Liver (tissue), 8 donors: ENCODE measurements at regions not wholly inside any gene's neighbourhood (a gene's known extent, or its start where the extent isn't known, plus 50 kb on each side); places are given as distances from the start of the nearest gene placed in this dataset.

Experiments used
- DNase-seq: peaks from one replicate; pipeline ENCODE4 v3.0.0-alpha.2; 2017; ENCODE audit warnings: low spot score
- H3K27ac ChIP-seq, 2 donors: one replicate each; pipeline ENCODE4 v1.7.0; 2013; ENCODE audit warnings: inconsistent platforms in 2 of 2, low read length in 2 of 2, control low read depth in 1 of 2, low read depth in 1 of 2, mild to moderate bottlenecking in 1 of 2
- H3K27me3 ChIP-seq, 4 donors: one replicate each; pipeline versions ENCODE4 v1.6.1 to v1.7.0; 2013; ENCODE audit warnings: low read length in 3 of 4, inconsistent platforms in 1 of 4, mild to moderate bottlenecking in 1 of 4, moderate library complexity in 1 of 4; ENCODE audit not compliant: control insufficient read depth in 4 of 4, insufficient read depth in 4 of 4
- H3K36me3 ChIP-seq, 4 donors: one replicate each; pipeline versions ENCODE4 v1.6.1 to v1.7.0; 2013; ENCODE audit warnings: low read length in 3 of 4, mild to moderate bottlenecking in 3 of 4, low read depth in 1 of 4, moderate library complexity in 1 of 4; ENCODE audit not compliant: control insufficient read depth in 4 of 4, insufficient read depth in 3 of 4
- H3K4me1 ChIP-seq, 4 donors: one replicate each; pipeline versions ENCODE4 v1.6.1 to v1.7.0; 2013; ENCODE audit warnings: low read length in 3 of 4, mild to moderate bottlenecking in 3 of 4, moderate library complexity in 1 of 4; ENCODE audit not compliant: control insufficient read depth in 4 of 4, insufficient read depth in 4 of 4
- H3K4me3 ChIP-seq, 3 donors: one replicate each; pipeline versions ENCODE4 v1.6.1 to v1.7.0; 2013; ENCODE audit warnings: low read length in 3 of 3, control low read depth in 1 of 3, low read depth in 1 of 3, mild to moderate bottlenecking in 1 of 3
- H3K9ac ChIP-seq, 2 donors: one replicate each; pipeline ENCODE4 v1.7.0; 2013; ENCODE audit warnings: low read length in 2 of 2, mild to moderate bottlenecking in 2 of 2, moderate library complexity in 2 of 2, control low read depth in 1 of 2, low read depth in 1 of 2
- H3K9me3 ChIP-seq, 4 donors: one replicate each; pipeline versions ENCODE4 v1.6.1 to v1.7.0; 2013; ENCODE audit warnings: low read length in 3 of 4; ENCODE audit not compliant: control insufficient read depth in 4 of 4
- ATF3 ChIP-seq: IDR thresholded peaks from 2 replicates; pipeline ENCODE4 v1.6.1; 2016; ENCODE audit warnings: antibody characterized with exemption
- CTCF ChIP-seq: fragments of 150-350 bp; IDR thresholded peaks from 2 replicates; pipeline ENCODE4 v1.5.1; 2017; ENCODE audit warnings: improper control_type of control experiment, low read depth, low read length; ENCODE audit not compliant: missing input control
- EGR1 ChIP-seq, 2 donors: IDR thresholded peaks; 2 replicates each; pipeline ENCODE4 v1.6.1; 2016 to 2018; ENCODE audit warnings: antibody characterized with exemption in 2 of 2, low read depth in 2 of 2
- FOXA1 ChIP-seq: IDR thresholded peaks from 2 replicates; pipeline ENCODE4 v1.6.1; 2016; ENCODE audit warnings: antibody characterized with exemption
- FOXA2 ChIP-seq: IDR thresholded peaks from 2 replicates; pipeline ENCODE4 v1.6.1; 2016; ENCODE audit warnings: antibody characterized with exemption
- GABPA ChIP-seq, 2 donors: IDR thresholded peaks in 1 of 2; conservative IDR thresholded peaks in 1 of 2; 2 replicates each; pipeline ENCODE4 v1.6.1; 2016; ENCODE audit warnings: antibody characterized with exemption in 2 of 2, mild to moderate bottlenecking in 1 of 2, moderate library complexity in 1 of 2
- HNF4G ChIP-seq: IDR thresholded peaks from 2 replicates; pipeline ENCODE4 v1.6.1; 2016; ENCODE audit warnings: antibody characterized with exemption
- JUND ChIP-seq, 2 donors: IDR thresholded peaks; 2 replicates each; pipeline ENCODE4 v1.6.1; 2016; ENCODE audit warnings: antibody characterized with exemption in 2 of 2
- MAX ChIP-seq: IDR thresholded peaks from 2 replicates; pipeline ENCODE4 v1.6.1; 2016; ENCODE audit warnings: antibody characterized with exemption
- REST ChIP-seq: IDR thresholded peaks from 2 replicates; pipeline ENCODE4 v1.6.1; 2016; ENCODE audit warnings: antibody characterized with exemption, mild to moderate bottlenecking
- RXRA ChIP-seq, 2 donors: IDR thresholded peaks; 2 replicates each; pipeline ENCODE4 v1.6.1; 2017 to 2018; ENCODE audit warnings: antibody characterized with exemption in 2 of 2, mild to moderate bottlenecking in 1 of 2
- SP1 ChIP-seq: IDR thresholded peaks from 2 replicates; pipeline ENCODE4 v1.6.1; 2018; ENCODE audit warnings: antibody characterized with exemption, mild to moderate bottlenecking
- TAF1 ChIP-seq: conservative IDR thresholded peaks from 2 replicates; pipeline ENCODE4 v1.6.1; 2016; ENCODE audit warnings: antibody characterized with exemption, mild to moderate bottlenecking
- YY1 ChIP-seq: IDR thresholded peaks from 2 replicates; pipeline ENCODE4 v1.6.1; 2016; ENCODE audit warnings: antibody characterized with exemption, mild to moderate bottlenecking
- ZBTB33 ChIP-seq: IDR thresholded peaks from 2 replicates; pipeline ENCODE4 v1.6.1; 2016; ENCODE audit warnings: antibody characterized with exemption
- WGBS: extraction: QIAGEN DNeasy Blood & Tissue Kit; methylation state at CpG from one replicate; pipeline ENCODE4 v1.1.7; 2013; 5-methylcytosine and 5-hydroxymethylcytosine counted together
- donor health status: healthy.
- donor health status: healthy.
- donor health status: healthy.
- donor health status: healthy.
- donor health status: healthy.

- no peak for DNase-seq
- no peak overlapping the region for H3K9ac ChIP-seq
- H3K4me1 ChIP-seq = no peaks in the 10 kb centered on the region
- no peaks in the 10 kb centered on the region for H3K27me3 ChIP-seq
- no peaks in the 10 kb centered on the region for H3K36me3 ChIP-seq
- H3K9me3 ChIP-seq = no peaks in the 10 kb centered on the region
- H3K4me3 ChIP-seq = no peak overlapping the region
- 45% methylated on average over 2 of the region's 2 CpGs for WGBS
- H3K27ac ChIP-seq = no peak overlapping the region
- no peak for TF ChIP-seq ATF3
- no peak for TF ChIP-seq TAF1
- TF ChIP-seq ZBTB33 = no peak
- TF ChIP-seq SP1 = no peak
- TF ChIP-seq RXRA (IDR thresholded peaks at IDR 0.05) = no peak
- TF ChIP-seq EGR1 (IDR thresholded peaks at IDR 0.05; ENCODE audit: low read depth in 2 of 2) = no peak
- TF ChIP-seq MAX = no peak
- no peak for TF ChIP-seq YY1
Measured at GRCh38 chr4:180491210-180491609, 1752.0 kb upstream of the TENM3 start.

- H3K9me3 ChIP-seq = no peaks in the 10 kb centered on the region
- DNase-seq = no peak
- WGBS = 69% methylated on average over 3 of the region's 3 CpGs
Measured at GRCh38 chr4:180493299-180493698, 1749.9 kb upstream of the TENM3 start.

GRCh38 chr4:180500154-180500553 lies 1743.0 kb upstream of the TENM3 start:
- Histone ChIP-seq H3K36me3 (no peaks in the 10 kb centered on the region), H3K4me1 (no peaks in the 10 kb centered on the region), H3K27me3 (no peaks in the 10 kb centered on the region), H3K9ac (no peak overlapping the region), H3K27ac (no peak overlapping the region), H3K4me3 (no peak overlapping the region), H3K9me3 (no peaks in the 10 kb centered on the region)
- no peak for TF ChIP-seq JUND (IDR thresholded peaks at IDR 0.05)
- no peak for TF ChIP-seq HNF4G
- no peak for TF ChIP-seq TAF1
- TF ChIP-seq REST = no peak
- TF ChIP-seq FOXA2 = no peak
- DNase-seq = no peak
- 71% methylated on average over 3 of the region's 3 CpGs for WGBS

More at GRCh38 chr4:180493299-180493698, 1749.9 kb upstream of the TENM3 start:
- Histone ChIP-seq H3K4me3 (no peak overlapping the region), H3K9ac (no peak overlapping the region), H3K36me3 (no peaks in the 10 kb centered on the region), H3K27ac (no peak overlapping the region), H3K4me1 (no peaks in the 10 kb centered on the region), H3K27me3 (no peaks in the 10 kb centered on the region)
- TF ChIP-seq FOXA2 (no peak), GABPA (IDR thresholded peaks at IDR 0.05 in 1 of 2, conservative IDR thresholded peaks at IDR 0.05 in 1 of 2) (no peak), SP1 (no peak), FOXA1 (no peak), CTCF (no peak)
